Hepatocyte (in vitro differentiated cells): ENCODE measurements at regions not wholly inside any gene's neighbourhood (a gene's known extent, or its start where the extent isn't known, plus 50 kb on each side); places are given as distances from the start of the nearest gene placed in this dataset.

Source experiments
- DNase-seq: peaks from one replicate; pipeline ENCODE4 v3.0.0-alpha.2; 2016; ENCODE audit warnings: low spot score
- H2AFZ ChIP-seq: fragments of 200-600 bp; sonication (generic); 2 replicates; pipeline ENCODE4 v1.6.0; 2016; ENCODE audit warnings: antibody characterized with exemption, mild to moderate bottlenecking
- H3K27ac ChIP-seq: fragments of 200-600 bp; sonication (generic); 2 replicates; pipeline ENCODE4 v1.5.1; 2016; ENCODE audit warnings: mild to moderate bottlenecking
- H3K27me3 ChIP-seq: fragments of 200-600 bp; sonication (generic); 2 replicates; pipeline ENCODE4 v1.6.1; 2016
- H3K36me3 ChIP-seq: fragments of 200-600 bp; sonication (generic); replicated peaks from 2 replicates; pipeline ENCODE4 v1.5.1; 2016; ENCODE audit warnings: low read depth; ENCODE audit not compliant: insufficient read depth
- H3K4me1 ChIP-seq: fragments of 200-600 bp; sonication (generic); 2 replicates; pipeline ENCODE4 v1.5.1; 2016; ENCODE audit warnings: mild to moderate bottlenecking, moderate library complexity; ENCODE audit not compliant: insufficient read depth
- H3K4me2 ChIP-seq: fragments of 200-600 bp; sonication (generic); 2 replicates; pipeline ENCODE4 v1.6.0; 2016
- H3K4me3 ChIP-seq: fragments of 200-600 bp; sonication (generic); 2 replicates; pipeline ENCODE4 v1.5.1; 2016; ENCODE audit warnings: mild to moderate bottlenecking
- H3K79me2 ChIP-seq: fragments of 200-600 bp; sonication (generic); 2 replicates; pipeline ENCODE4 v1.6.0; 2017; ENCODE audit warnings: mild to moderate bottlenecking
- H3K9me2 ChIP-seq: fragments of 200-600 bp; sonication (generic); replicated peaks from 2 replicates; pipeline ENCODE4 v1.6.0; 2017; ENCODE audit warnings: mild to moderate bottlenecking; ENCODE audit not compliant: insufficient read depth
- H3K9me3 ChIP-seq: fragments of 200-600 bp; sonication (generic); 2 replicates; pipeline ENCODE4 v1.5.1; 2016; ENCODE audit warnings: low read depth, mild to moderate bottlenecking
- H4K20me1 ChIP-seq: fragments of 200-600 bp; sonication (generic); 2 replicates; pipeline ENCODE4 v1.6.0; 2016; ENCODE audit warnings: mild to moderate bottlenecking; ENCODE audit not compliant: insufficient read depth, poor library complexity, severe bottlenecking
- CTCF ChIP-seq: fragments of 200-600 bp; sonication (generic); IDR thresholded peaks from 2 replicates; pipeline ENCODE4 v1.5.1; 2016; ENCODE audit warnings: antibody characterized with exemption, mild to moderate bottlenecking; ENCODE audit not compliant: poor library complexity
- EZH2 ChIP-seq: fragments of 200-600 bp; sonication (generic); IDR thresholded peaks from 2 replicates; pipeline ENCODE4 v1.6.1; 2016; ENCODE audit warnings: antibody characterized with exemption, mild to moderate bottlenecking, borderline replicate concordance
- EZH2phosphoT487 ChIP-seq: fragments of 200-600 bp; sonication (generic); IDR thresholded peaks from one replicate; pipeline ENCODE4 v1.6.1; 2018; ENCODE audit warnings: antibody characterized with exemption, mild to moderate bottlenecking, low read depth, moderate library complexity; ENCODE audit not compliant: unreplicated experiment, severe bottlenecking
- WGBS: methylation state at CpG from one replicate; pipeline ENCODE4 v1.1.6; 2016; ENCODE audit warnings: low lambda C conversion rate; ENCODE audit errors: missing lambda C conversion rate; 5-methylcytosine and 5-hydroxymethylcytosine counted together

GRCh38 chr7:70915067-70915466, 216.9 kb upstream of the GALNT17 start:
- no peak overlapping the region for H3K27ac ChIP-seq
- WGBS, result 92% methylated on average over 2 of the region's 2 CpGs

DNA sequence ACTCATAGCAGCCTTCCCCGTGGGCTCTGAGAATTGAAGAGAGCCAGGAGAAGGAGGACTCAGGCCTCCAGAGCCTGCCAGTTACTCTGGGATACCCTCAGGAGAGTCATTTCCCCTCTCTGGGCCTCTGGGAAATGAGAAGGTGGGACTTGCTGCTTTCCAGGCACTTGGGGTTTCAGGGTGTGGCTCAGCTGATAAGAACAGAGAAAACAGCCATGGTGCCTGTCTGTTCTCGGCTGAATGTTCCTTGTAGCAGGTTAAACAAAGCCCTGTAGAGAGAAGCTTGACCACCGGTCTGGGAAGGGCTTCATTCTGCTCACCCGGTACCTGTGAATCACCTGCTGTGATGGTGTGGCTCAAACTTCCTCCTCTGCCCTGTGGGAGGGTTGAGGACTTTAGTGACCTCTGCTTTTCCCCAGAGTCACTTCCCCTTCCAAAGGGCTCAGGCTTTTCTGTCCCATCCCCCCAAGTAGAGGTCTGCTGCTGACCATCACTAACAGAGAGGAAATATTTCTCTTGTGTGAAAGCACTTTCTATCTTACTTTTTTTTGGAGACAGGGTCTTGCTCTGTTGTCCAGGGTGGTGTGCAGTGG, 212.4 kb upstream of the GALNT17 start:
- WGBS, result 32% methylated on average over 4 of the region's 4 CpGs
- Histone ChIP-seq H3K27ac (peak overlapping the region; percentile 86), H4K20me1 (no peaks in the 10 kb centered on the region)

More at GRCh38 chr7:70915067-70915466, 216.9 kb upstream of the GALNT17 start:
- no peak overlapping the region for H3K4me3 ChIP-seq
- no peak overlapping the region for H3K4me2 ChIP-seq
- no peak for TF ChIP-seq EZH2
- TF ChIP-seq CTCF, result no peak
- TF ChIP-seq EZH2phosphoT487, result no peak
- H4K20me1 ChIP-seq, result no peaks in the 10 kb centered on the region
- no peaks in the 10 kb centered on the region for H3K9me2 ChIP-seq
- no peak overlapping the region for H2AFZ ChIP-seq
- H3K79me2 ChIP-seq, result no peaks in the 10 kb centered on the region
- H3K4me1 ChIP-seq, result peaks cover 7% of the 10 kb centered on the region
- no peaks in the 10 kb centered on the region for H3K36me3 ChIP-seq
- H3K9me3 ChIP-seq, result no peaks in the 10 kb centered on the region
- no peaks in the 10 kb centered on the region for H3K27me3 ChIP-seq
- DNase-seq, result no peak

DNA sequence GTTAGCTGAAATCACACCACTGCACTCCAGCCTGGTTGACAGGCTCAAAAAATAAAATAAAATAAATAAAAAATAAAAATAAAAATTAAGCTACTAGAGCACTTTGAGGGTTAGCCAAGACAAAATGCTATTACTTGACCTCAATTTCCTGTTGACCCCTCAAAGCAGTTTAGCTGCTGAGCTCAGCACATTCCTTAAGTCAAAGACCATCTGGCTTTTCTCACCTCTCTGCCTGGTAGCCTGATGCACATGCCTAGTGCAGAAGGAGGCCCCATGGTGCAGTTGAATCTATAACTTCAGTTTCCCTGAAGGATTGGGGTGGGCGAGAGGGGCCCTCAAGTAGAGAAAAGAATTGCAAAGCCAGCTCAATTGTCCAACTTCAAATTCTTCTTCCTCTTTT, 211.1 kb upstream of the GALNT17 start:
- Histone ChIP-seq H4K20me1 (no peaks in the 10 kb centered on the region), H3K36me3 (no peaks in the 10 kb centered on the region)
- WGBS, result 52% methylated on average over 1 of the region's 1 CpG

More for the DNA sequence above, 212.4 kb upstream of the GALNT17 start:
- Histone ChIP-seq H3K4me1 (peaks cover 14% of the 10 kb centered on the region), H3K4me2 (peak overlapping the region; percentile 49), H3K4me3 (no peak overlapping the region), H3K9me3 (no peaks in the 10 kb centered on the region), H3K27me3 (no peaks in the 10 kb centered on the region), H3K79me2 (no peaks in the 10 kb centered on the region), H2AFZ (peak overlapping the region; percentile 47), H3K9me2 (no peaks in the 10 kb centered on the region), H3K36me3 (no peaks in the 10 kb centered on the region)
- peak; percentile 55 for DNase-seq
- no peak for TF ChIP-seq EZH2phosphoT487
- no peak for TF ChIP-seq CTCF
- TF ChIP-seq EZH2, result no peak

More for the DNA sequence above, 211.1 kb upstream of the GALNT17 start:
- Histone ChIP-seq H2AFZ (no peak overlapping the region), H3K27ac (no peak overlapping the region), H3K9me3 (no peaks in the 10 kb centered on the region), H3K4me2 (no peak overlapping the region), H3K27me3 (no peaks in the 10 kb centered on the region), H3K4me1 (peaks cover 14% of the 10 kb centered on the region), H3K4me3 (no peak overlapping the region), H3K9me2 (no peaks in the 10 kb centered on the region), H3K79me2 (no peaks in the 10 kb centered on the region)
- no peak for TF ChIP-seq EZH2
- TF ChIP-seq CTCF, result no peak
- no peak for TF ChIP-seq EZH2phosphoT487
- DNase-seq, result peak; percentile 18
